ENCODE measurements at regions not wholly inside any gene's neighbourhood (a gene's known extent, or its start where the extent isn't known, plus 50 kb on each side); places are given as distances from the start of the nearest gene placed in this dataset.

DNA sequence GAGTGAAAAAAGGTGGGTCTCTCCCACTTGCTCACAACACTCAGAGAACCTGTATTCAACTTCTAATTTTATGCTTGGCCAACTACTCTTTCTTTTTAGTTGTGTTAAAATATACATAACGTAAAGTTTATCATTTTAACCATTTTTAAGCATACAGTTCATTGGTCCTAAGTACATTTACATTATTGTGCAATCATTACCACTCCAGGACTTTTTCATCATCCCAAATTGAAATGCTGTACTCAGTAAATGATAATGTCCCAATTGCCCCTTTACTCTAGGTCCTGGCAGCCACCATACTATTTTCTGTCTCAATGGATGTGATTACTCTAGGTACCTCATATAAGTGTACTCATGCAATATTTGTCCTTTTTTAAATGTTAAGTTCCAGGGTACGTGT, 212.3 kb upstream of the PLXNA2 start:
- TF ChIP-seq FOXP2 (optimal IDR thresholded peaks at IDR 0.05; ENCODE audit: borderline replicate concordance, extremely low read depth, extremely low read length, insufficient read depth), result no peak
- no peak for TF ChIP-seq SIN3A (IDR thresholded peaks at IDR 0.05; ENCODE audit: borderline replicate concordance, insufficient read depth, low read length)
- no peak for TF ChIP-seq POLR2AphosphoS5 (IDR thresholded peaks at IDR 0.05; ENCODE audit: low read depth, low read length)
- TF ChIP-seq REST (IDR thresholded peaks at IDR 0.05; ENCODE audit: insufficient read depth in 1 of 2, low read depth in 2 of 2, low read length in 2 of 2), result no peak
- TF ChIP-seq TAF1 (IDR thresholded peaks at IDR 0.05; ENCODE audit: borderline replicate concordance, insufficient read depth, low read length), result no peak

GRCh38 chr1:208460823-208461222, 216.6 kb upstream of the PLXNA2 start:
- TF ChIP-seq POLR2AphosphoS5 (IDR thresholded peaks at IDR 0.05; ENCODE audit: low read depth, low read length) (no peak), REST (IDR thresholded peaks at IDR 0.05; ENCODE audit: insufficient read depth in 1 of 2, low read depth in 2 of 2, low read length in 2 of 2) (no peak), TAF1 (IDR thresholded peaks at IDR 0.05; ENCODE audit: borderline replicate concordance, insufficient read depth, low read length) (no peak), FOXP2 (optimal IDR thresholded peaks at IDR 0.05; ENCODE audit: borderline replicate concordance, extremely low read depth, extremely low read length, insufficient read depth) (no peak), SIN3A (IDR thresholded peaks at IDR 0.05; ENCODE audit: borderline replicate concordance, insufficient read depth, low read length) (no peak)

DNA sequence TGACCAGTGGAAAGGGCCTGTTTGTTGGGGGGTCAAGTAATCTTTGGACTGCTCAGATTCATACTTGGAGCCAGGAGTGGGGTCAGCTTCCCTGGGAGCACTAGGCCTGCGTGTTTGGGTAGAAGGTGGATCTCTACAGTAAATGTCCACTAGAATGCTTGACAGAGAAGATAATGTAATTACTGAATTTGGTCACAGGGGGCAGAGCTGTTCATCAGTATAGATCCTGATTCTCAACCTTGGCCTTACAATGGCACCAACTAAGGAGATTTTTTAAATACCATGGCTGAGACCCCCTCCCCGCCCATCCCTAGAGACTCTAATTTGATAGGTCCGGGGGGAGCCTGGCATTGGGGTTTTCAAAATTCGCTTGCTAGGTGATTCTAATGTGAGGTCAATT, 217.5 kb upstream of the PLXNA2 start:
- TF ChIP-seq REST (IDR thresholded peaks at IDR 0.05; ENCODE audit: insufficient read depth in 1 of 2, low read depth in 2 of 2, low read length in 2 of 2) (no peak), POLR2AphosphoS5 (IDR thresholded peaks at IDR 0.05; ENCODE audit: low read depth, low read length) (no peak), SIN3A (IDR thresholded peaks at IDR 0.05; ENCODE audit: borderline replicate concordance, insufficient read depth, low read length) (no peak), TAF1 (IDR thresholded peaks at IDR 0.05; ENCODE audit: borderline replicate concordance, insufficient read depth, low read length) (no peak), FOXP2 (optimal IDR thresholded peaks at IDR 0.05; ENCODE audit: borderline replicate concordance, extremely low read depth, extremely low read length, insufficient read depth) (no peak)

- TF ChIP-seq POLR2AphosphoS5 (IDR thresholded peaks at IDR 0.05; ENCODE audit: low read depth, low read length), result no peak
- TF ChIP-seq SIN3A (IDR thresholded peaks at IDR 0.05; ENCODE audit: borderline replicate concordance, insufficient read depth, low read length), result no peak
- TF ChIP-seq TAF1 (IDR thresholded peaks at IDR 0.05; ENCODE audit: borderline replicate concordance, insufficient read depth, low read length), result no peak
- TF ChIP-seq REST (IDR thresholded peaks at IDR 0.05; ENCODE audit: insufficient read depth in 1 of 2, low read depth in 2 of 2, low read length in 2 of 2), result no peak
- no peak for TF ChIP-seq FOXP2 (optimal IDR thresholded peaks at IDR 0.05; ENCODE audit: borderline replicate concordance, extremely low read depth, extremely low read length, insufficient read depth)
Observed at GRCh38 chr1:208462761-208463160, 218.6 kb upstream of the PLXNA2 start.

- no peak for TF ChIP-seq POLR2AphosphoS5 (IDR thresholded peaks at IDR 0.05; ENCODE audit: low read depth, low read length)
- TF ChIP-seq FOXP2 (optimal IDR thresholded peaks at IDR 0.05; ENCODE audit: borderline replicate concordance, extremely low read depth, extremely low read length, insufficient read depth), result no peak
- no peak for TF ChIP-seq TAF1 (IDR thresholded peaks at IDR 0.05; ENCODE audit: borderline replicate concordance, insufficient read depth, low read length)
- TF ChIP-seq SIN3A (IDR thresholded peaks at IDR 0.05; ENCODE audit: borderline replicate concordance, insufficient read depth, low read length), result no peak
- TF ChIP-seq REST (IDR thresholded peaks at IDR 0.05; ENCODE audit: insufficient read depth in 1 of 2, low read depth in 2 of 2, low read length in 2 of 2), result no peak
Observed at GRCh38 chr1:208465266-208465665, 221.1 kb upstream of the PLXNA2 start.

Data from PFSK-1 (cell line).